GM21381 (cell line): ENCODE measurements at regions not wholly inside any gene's neighbourhood (a gene's known extent, or its start where the extent isn't known, plus 50 kb on each side); places are given as distances from the start of the nearest gene placed in this dataset.
"Not testable (repeated sequence)": the region's sequence is repeated elsewhere in the genome, so short reads cannot be mapped to it uniquely, and the experiment has no call there.

ENCODE experiments used
- ATAC-seq: cut with Tn5 transposase; IDR thresholded peaks from one replicate; pipeline ENCODE4 v1.9.1; 2021; ENCODE audit warnings: mild to moderate bottlenecking, moderate library complexity; ENCODE audit not compliant: unreplicated experiment

- ATAC-seq = no peak
These were observed 446.4 kb upstream of the PTGER4 start for GRCh38 chr5:40233268-40233667.

DNA sequence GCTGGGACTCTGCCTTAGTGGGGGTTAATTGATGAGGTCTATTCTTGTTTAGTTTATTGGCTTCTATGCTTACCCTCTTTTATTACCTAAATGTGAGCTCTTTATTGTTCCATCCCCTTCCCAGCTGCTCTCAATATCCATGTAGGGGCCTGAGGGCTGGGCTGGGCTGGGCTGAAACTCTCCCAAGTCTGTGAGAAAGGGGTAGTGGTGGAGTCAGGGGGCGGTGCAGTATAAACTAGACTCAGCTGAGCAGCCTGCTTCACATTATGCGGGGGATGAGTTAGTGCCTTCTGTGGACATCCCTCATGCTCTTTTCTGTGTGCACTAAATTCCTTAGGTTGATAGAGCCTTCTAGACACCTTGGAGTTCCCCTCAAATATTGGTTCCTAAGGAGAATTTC, 451.8 kb upstream of the PTGER4 start:
- no peak for ATAC-seq

GRCh38 chr5:40227366-40227765, 452.3 kb upstream of the PTGER4 start:
- no peak for ATAC-seq

DNA sequence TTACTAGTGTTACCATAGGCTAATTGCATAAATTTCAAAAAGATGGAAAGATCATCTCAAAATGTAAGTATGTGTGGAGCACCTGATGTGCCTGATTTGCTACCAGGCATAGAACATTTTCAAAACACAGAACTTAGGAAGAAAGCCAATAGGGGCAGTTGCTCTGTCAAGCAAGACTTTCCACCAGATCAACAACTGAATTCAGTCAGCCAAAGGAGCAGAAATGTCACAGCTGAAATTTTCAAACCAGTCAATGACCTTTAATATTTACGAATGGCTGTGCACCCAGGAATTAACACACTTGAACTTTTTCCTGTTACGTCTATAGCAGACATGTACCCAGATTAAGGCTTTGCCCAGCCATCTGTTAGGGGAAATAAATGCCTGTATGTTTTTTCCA, 452.8 kb upstream of the PTGER4 start:
- no peak for ATAC-seq

DNA sequence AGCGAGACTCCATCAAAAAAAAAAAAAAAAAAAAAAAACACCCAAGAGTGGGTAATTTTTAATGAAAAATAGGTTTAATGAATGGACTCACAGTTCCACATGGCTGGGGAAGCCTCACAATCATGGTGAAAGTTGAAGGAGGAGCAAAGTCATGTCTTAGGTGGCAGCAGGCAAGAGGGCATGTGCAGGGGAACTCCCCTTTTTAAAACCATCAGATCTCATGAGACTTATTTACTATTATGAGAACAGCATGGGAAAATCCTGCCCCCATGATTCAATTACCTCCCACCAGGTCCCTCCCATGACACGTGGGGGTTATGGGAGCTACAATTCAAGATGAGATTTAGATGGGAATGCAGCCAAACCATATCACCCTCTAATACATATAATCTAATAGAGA, 454.6 kb upstream of the PTGER4 start:
- not testable (repeated sequence) for ATAC-seq

DNA sequence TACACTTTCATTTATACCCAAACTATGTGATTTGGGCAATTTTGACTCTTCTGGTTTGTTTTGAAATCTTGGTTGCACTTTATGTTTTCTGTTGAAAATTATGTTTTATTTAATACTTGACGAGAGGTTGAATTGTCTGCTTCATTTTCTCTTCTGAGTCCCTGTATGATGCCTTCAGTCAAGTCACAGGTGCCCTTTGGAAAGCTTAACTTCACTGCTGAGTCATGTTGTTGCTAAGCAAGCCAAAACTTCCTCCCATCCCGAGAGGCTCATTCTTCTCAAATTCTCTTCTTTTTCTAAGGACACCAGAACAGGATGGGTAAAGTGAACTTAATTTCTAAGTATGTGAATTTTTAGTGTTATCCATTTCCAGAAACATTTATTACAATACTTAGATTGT, 455.3 kb upstream of the PTGER4 start:
- ATAC-seq = peak; percentile 30

DNA sequence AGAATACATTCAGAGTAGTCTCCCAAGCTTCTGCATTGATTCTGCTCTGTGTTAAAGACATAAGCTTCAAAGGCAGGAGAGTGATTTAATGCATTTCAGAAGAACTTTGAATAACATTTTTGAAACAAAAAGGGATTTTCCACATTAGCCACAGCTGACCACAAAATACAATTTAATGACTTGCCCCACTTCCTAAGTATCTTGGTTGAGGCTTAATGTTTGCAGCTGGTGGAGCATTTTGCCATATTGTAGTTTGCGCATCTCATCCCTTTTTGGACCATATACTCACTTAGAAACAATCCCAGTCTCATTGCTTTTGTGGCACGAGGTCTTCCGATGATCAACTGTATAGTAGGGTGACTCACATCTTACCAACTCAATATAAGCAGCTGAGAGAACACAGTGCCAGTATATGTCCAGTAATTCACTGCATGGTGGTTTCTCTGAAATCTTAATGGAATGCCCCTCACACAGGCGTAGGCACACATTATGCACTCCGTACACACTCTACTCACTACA, 455.8 kb upstream of the PTGER4 start:
- peak; percentile 53 for ATAC-seq

- ATAC-seq = no peak
These were observed 457.9 kb upstream of the PTGER4 start for GRCh38 chr5:40221796-40222195.

DNA sequence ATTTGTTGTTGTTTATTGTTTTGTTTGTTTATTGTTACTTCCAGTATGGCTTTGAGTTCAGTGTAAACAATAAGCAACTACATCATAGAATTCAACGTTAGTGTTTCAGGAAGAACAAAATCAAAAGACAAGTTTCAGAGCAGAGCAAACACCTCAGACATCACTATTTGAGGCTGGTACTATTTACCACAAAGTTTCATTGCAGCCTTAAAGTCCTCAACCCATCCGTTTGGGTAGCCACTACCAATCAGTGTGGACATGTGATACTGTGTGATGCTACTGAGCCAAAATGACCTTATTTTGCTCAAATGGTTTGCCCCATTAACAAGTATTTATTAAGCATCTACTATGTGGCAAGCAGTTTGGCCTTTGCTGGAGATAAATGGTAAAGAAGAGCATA, 458.5 kb upstream of the PTGER4 start:
- ATAC-seq = no peak

GRCh38 chr5:40220260-40220659, 459.5 kb upstream of the PTGER4 start:
- no peak for ATAC-seq

DNA sequence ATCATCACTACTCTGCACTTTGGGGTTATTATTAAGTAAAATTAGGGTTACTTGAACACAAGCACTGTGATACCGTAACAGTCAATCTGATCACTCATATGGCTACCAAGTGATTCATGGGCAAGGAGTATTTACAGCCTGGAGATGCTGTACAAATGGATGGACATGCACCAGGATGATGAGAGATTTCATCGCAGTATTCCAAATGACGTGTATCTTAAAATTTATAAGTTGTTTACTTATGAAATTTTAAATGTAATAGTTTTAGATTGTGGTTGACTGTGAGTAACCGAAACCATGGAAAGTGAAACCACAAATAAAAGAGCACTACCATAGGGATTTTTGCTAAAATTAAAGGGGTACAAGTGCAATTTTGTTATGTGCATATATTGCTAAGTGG, 462.2 kb upstream of the PTGER4 start:
- ATAC-seq = no peak

DNA sequence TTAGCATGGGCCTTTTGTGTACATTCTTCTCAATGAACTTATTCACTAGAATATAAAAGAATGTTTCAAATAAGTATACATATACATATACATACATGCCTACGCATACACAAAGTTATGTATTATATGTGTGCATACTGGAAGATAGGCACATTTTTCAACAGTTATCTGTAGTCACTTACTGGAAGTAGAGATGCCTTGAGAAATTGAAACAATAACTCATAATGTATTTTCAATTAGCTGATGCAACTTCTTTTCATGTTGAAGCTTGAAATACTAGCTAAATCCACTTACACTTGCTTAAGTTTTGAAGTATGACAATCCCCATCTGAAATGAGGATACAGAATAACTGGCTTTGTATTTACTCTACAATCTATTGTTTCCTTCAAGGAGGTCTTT, 469.0 kb upstream of the PTGER4 start:
- no peak for ATAC-seq

DNA sequence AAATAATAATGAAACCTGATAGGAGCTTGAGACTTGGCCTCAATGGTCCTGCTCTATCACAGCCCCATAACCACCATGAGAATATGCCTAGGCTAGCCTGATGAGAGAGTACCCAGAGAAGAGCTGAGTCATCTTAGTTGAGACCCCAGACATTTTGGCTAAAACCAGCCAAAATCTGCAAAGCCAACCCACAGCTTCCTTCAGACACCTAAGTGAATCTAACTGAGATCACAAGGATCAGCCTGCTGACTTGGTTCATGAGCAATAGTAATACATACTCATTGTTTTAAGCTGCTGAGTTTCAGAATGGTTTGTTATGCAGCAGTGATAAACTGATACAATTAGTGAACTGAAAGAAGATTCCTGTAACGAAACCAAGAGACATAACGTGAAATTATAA, 473.7 kb upstream of the PTGER4 start:
- ATAC-seq = no peak

DNA sequence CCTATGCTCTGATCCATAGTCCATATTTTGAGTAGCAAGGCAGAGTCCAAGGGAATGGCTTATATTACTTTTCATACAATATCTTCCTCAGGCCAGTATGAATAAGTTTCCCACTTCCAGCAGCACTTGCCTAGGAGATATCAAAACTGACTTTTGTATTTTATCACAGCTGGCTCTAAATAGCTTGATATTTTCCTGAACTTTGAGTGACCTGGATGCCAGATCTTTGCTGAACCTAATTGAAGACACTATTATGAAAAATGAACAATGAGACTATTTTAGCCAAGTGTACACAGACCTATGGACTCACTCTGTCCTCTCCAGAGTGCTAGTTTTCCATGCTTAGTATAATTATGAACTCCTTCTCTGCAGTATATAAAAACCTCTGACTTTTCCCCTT, 475.6 kb upstream of the PTGER4 start:
- ATAC-seq = no peak

DNA sequence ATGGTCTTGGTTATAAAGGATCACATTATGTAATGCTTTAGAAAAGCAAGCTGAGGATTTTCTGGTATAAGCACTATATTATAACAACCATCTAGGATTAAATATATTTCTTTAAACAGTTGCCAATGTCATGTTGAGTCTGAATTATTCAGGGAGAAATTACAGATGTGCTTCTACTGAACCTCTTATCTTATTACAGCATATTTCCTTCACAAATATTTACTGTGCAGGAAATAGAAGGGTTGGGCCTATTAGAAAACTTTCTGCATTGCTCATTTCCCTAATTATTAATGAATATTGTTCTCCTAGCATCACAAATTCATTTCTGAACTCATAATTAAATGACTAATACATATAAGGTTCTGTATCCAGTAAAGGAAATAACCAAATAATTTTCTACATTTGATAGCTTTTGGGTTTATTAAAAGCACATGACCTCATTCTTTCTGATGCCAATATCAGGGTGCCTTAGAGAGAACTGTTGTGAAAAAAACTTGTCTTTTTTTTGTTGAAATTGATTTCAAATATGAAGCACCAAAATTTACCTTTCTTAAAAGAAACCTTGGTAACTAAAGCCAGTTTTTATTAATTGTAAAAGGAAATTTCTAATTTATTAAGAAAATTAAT, 476.8 kb upstream of the PTGER4 start:
- no peak for ATAC-seq

GRCh38 chr5:40198736-40199135, 481.0 kb upstream of the PTGER4 start:
- ATAC-seq = no peak

GRCh38 chr5:40195574-40195973, 484.1 kb upstream of the PTGER4 start:
- ATAC-seq = not testable (repeated sequence)

DNA sequence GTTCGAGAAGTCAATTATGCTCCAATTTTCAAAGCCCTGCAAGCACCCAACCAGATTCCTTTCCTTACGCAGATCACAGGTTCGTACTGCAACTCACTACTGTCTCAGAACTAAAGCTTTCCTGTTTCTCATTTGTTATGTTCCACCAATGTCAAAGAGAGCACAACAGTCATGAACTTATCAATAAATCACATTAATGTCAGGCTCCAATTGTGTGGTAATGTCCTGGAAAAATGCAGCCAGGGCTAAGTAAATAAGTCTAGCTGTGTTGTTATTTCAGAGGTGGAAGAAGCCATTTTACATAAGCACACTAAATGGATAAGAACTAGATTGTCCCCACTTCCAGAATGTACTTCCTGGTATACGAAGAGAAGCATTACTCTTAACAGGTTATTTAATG, 488.6 kb upstream of the PTGER4 start:
- ATAC-seq = no peak

DNA sequence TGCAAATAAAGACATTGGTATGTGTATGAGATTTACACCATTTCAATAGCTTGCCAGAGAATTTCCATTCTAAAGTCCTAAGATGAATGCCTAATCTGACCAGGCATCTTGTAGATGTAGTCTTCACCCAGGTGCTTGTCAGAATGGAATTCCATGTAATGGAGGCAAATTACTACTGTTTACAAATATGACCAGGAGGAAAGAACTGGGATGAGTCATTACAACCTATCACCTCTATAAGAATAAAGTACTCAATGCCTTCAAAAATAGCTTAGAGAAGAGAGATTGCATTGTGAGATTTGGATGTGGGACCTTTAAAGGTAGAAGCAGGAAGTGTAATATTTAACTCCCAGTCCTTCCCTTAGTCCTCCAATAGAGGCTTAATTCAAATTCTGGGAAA, 507.0 kb upstream of the PTGER4 start:
- no peak for ATAC-seq

GRCh38 chr5:40171971-40172370, 507.7 kb upstream of the PTGER4 start:
- no peak for ATAC-seq

DNA sequence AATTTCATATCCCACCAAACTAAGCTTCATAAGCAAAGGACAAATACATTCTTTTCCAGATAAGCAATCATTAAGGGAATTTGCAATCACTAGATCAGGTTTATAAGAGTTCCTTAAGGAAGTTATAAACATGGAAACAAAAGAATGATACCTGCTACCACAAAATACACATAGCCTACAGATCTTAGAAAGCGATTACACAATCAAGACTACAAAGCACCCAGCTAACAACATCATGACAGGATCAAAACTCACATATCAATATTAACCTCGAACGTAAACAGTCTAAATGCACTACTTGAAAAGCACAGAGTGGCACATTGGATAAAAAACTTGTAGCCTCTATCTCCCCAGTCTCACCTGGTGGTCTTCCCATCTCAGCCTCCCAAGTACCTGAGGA, 512.4 kb upstream of the PTGER4 start:
- no peak for ATAC-seq

GRCh38 chr5:40166802-40167201, 512.9 kb upstream of the PTGER4 start:
- ATAC-seq = no peak
